AG10803 (cell line): ENCODE measurements at regions not wholly inside any gene's neighbourhood (a gene's known extent, or its start where the extent isn't known, plus 50 kb on each side); places are given as distances from the start of the nearest gene placed in this dataset.

Source experiments
- DNase-seq: peaks from one replicate; pipeline ENCODE4 v3.0.0; 2010; ENCODE audit warnings: low read depth
- H3K4me3 ChIP-seq: 2 replicates; pipeline ENCODE4 v1.5.1; 2011; ENCODE audit warnings: mild to moderate bottlenecking, low read length, control low read depth
- TF ChIP-seq, protein P1 (sequence below): conservative IDR thresholded peaks from 2 replicates; pipeline ENCODE4 v1.5.1; 2011; ENCODE audit warnings: mild to moderate bottlenecking, low read length, control low read depth, inconsistent platforms

DNA sequence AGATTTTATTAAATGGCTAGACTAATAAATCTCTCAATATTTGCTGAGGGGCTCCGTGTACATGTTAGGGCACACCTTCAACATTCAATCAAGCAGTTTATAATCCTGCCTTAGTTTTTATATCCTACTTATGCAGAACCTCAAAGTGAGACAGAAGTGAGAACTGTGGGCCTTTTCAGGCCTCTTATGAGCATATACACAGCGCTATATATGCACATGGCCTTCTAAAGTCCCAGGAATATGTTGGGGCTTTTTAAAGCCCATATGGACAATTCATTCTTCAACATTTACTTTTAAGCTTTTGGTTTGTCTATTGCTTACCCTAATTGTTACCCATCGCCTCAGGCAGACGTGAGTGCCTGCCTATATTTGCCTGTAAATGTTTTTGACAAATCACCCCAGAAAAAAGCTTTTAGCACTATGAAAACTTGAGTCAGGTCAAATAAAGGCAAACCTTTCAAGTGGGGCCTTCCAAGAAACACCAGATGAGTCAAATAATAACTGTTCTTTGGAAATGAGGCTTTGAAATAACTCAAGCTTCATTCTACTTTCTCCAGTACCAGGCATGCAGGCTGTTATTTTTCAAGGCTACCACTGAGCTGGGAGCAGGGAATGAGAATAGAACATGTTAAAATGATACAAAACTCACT lies 58.2 kb downstream of the ESM1 start:
- DNase-seq = no peak
- TF ChIP-seq, protein P1, sequence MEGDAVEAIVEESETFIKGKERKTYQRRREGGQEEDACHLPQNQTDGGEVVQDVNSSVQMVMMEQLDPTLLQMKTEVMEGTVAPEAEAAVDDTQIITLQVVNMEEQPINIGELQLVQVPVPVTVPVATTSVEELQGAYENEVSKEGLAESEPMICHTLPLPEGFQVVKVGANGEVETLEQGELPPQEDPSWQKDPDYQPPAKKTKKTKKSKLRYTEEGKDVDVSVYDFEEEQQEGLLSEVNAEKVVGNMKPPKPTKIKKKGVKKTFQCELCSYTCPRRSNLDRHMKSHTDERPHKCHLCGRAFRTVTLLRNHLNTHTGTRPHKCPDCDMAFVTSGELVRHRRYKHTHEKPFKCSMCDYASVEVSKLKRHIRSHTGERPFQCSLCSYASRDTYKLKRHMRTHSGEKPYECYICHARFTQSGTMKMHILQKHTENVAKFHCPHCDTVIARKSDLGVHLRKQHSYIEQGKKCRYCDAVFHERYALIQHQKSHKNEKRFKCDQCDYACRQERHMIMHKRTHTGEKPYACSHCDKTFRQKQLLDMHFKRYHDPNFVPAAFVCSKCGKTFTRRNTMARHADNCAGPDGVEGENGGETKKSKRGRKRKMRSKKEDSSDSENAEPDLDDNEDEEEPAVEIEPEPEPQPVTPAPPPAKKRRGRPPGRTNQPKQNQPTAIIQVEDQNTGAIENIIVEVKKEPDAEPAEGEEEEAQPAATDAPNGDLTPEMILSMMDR = no peak

DNA sequence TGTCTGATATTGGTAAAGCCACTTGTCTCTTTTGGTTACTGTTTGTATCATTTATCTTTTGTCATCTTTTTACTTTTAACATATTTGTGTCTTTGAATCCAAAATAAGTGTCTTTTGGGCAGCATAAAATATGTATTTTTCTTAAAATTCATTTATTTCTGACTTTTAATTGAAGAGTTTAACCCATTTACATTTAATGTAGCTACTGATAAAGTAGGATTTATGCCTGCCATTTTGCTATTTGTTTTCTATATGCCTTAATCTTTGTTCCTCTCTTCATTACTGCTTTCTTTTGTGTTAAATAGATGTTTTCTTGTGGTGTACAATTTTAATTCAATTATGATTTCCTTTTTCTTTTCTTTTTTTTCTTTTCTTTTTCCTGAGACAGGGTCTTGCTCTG lies 60.9 kb downstream of the ESM1 start:
- DNase-seq = no peak
- no peak overlapping the region for H3K4me3 ChIP-seq
- TF ChIP-seq, protein P1 = no peak

More for the DNA sequence above, 58.2 kb downstream of the ESM1 start:
- no peak overlapping the region for H3K4me3 ChIP-seq

DNA sequence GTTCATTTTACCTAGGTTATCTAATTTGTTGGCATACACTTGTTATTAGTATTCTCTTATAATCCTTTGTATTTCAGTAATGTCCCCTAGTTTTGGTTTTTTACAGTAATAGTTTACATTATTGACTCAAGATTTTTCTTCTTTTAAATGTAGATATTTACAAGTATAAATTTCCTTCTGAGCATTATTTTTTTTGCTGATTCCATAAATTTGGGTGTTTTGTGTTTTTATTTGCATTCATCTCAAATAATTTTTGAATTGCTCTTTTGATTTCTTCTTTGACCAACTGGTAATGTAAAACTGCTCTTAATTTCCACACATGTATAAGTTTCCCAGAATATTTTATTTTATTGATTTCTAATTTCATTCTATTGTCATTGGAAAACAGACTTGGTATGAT lies 68.1 kb downstream of the ESM1 start:
- no peak overlapping the region for H3K4me3 ChIP-seq
- TF ChIP-seq, protein P1 = no peak
- no peak for DNase-seq

DNA sequence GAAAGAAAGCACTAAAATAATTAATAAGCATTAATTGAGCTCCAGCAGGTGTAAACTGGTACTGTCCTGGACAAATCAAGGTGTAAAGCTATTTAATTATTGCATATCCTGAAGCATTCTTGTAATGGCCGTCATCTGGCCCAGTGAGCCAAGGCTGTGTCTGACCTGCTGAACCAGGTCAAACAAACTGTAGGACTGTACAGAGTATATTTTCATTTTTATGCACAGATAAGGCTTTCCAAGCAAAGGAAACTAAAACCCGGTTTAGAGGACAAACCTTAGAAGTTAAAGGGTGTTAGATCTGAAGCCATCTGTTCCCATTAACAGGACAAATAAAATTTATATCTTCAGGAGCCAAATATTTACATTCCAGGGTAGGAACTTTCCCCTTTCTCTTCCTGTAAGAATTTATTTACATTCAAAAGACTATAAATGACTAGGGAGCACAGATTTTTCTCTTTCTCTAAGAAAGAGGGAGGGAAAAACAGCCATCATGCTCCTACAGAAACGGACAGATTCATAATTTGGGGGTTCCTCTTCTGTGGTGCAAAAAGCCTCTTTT lies 69.8 kb downstream of the ESM1 start:
- no peak for DNase-seq
- TF ChIP-seq, protein P1 = no peak
- no peak overlapping the region for H3K4me3 ChIP-seq

DNA sequence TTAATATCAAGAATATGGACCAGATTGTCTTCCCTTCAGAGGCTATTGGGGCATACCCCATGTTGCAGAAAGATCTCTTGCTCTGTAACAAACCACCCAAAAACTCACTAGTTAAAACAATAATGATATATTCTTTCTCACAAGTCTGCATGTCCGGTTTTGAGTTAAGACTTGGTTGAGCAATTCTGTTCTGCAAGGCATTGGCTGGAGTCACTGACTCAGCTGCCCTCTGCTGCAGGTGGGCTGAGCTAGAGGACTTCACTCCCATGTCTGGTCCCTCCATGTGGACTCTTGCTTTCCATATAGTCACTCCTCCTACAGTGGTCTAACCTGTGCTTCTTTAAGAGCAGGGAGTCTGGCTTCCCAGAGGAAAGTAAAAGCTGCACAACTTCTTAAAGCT lies 73.4 kb downstream of the ESM1 start:
- H3K4me3 ChIP-seq = no peak overlapping the region
- DNase-seq = no peak
- TF ChIP-seq, protein P1 = no peak

DNA sequence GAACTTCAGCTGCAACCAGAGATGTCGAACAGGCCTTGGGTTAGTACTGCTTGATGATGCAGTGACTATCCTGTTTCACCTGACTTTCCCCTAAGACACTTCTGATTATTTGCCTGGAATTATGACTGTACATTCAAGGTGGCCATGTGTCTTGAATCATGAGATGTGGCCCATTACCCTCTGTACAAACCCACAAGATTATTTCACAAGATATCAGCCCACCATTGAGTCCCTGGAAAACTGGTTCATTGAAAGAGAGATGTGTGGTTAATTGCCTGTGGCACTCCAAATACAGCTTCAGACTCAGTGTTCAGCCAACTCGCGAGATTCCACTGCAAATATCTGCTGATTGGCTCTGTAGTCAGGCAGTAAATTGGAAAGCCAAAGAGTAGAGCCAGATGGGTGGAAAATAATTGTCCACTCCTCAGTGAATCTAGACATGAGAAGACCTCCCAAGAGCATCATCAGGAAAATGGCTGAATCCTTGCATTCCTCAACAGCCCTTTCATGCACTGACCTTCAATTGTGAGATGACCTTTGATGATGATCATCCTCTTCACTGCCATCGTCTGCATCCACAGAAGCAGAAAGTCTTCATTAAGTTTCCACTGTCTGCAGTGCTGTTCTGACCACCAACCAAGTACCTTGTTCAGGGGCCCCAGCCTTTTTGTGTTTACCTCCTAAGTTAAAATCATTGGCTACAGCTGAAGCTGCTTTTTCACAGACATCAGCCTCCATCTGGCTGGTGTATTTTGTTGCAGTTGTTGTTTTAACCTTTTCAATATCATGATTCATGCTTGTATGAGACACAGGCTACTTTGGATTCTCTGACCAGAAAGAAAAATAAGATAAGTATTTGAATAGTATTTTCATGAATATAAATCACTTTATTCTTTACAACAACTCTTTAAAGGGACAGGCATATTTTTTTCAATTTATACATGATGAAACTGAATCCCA lies 75.2 kb downstream of the ESM1 start:
- no peak overlapping the region for H3K4me3 ChIP-seq
- peak; percentile 25 for DNase-seq
- TF ChIP-seq, protein P1 = no peak
